Naive thymus-derived CD4-positive, alpha-beta T cell (primary cell): ENCODE measurements at regions not wholly inside any gene's neighbourhood (a gene's known extent, or its start where the extent isn't known, plus 50 kb on each side); places are given as distances from the start of the nearest gene placed in this dataset.

ENCODE experiments used
- ATAC-seq: fragments of 150-1000 bp; cut with Tn5 transposase; 2 replicates; pipeline ENCODE4 v1.10.0; 2021; ENCODE audit warnings: mild to moderate bottlenecking, moderate library complexity
- CTCF ChIA-PET: fragments of 350-600 bp; sonication (Branson Sonifier 250); formaldehyde crosslinking; loops from one replicate; lab custom pipeline; 2021; ENCODE audit warnings: antibody characterized with exemption; lab: Charles Lee
- POLR2A ChIA-PET: fragments of 350-600 bp; sonication (Branson Sonifier 250); formaldehyde crosslinking; loops from one replicate; lab custom pipeline; 2021; ENCODE audit warnings: antibody characterized with exemption, inconsistent platforms; lab: Charles Lee
- DNase-seq, 9 donors: peaks; one replicate each; pipeline versions ENCODE4 v3.0.0 to v3.0.0-alpha.2; 2020 to 2022; ENCODE audit warnings: mixed read lengths in 1 of 9
- H3K27ac ChIP-seq: one replicate; pipeline ENCODE4 v1.7.0; 2013; ENCODE audit warnings: mild to moderate bottlenecking, low read depth, low read length, moderate library complexity
- H3K27me3 ChIP-seq, 2 donors: one replicate each; pipeline ENCODE4 v1.7.0; 2013; ENCODE audit warnings: low read length in 2 of 2, mild to moderate bottlenecking in 2 of 2, moderate library complexity in 2 of 2; ENCODE audit not compliant: control insufficient read depth in 2 of 2, insufficient read depth in 2 of 2
- H3K36me3 ChIP-seq, 3 experiments: 1 replicate in 2 of 3; 2 replicates in 1 of 3; pipeline ENCODE4 v1.7.0; 2013; ENCODE audit warnings: low read length in 3 of 3, mild to moderate bottlenecking in 3 of 3, moderate library complexity in 1 of 3; ENCODE audit not compliant: insufficient read depth in 3 of 3, control insufficient read depth in 2 of 3
- H3K4me1 ChIP-seq, 2 donors: one replicate each; pipeline ENCODE4 v1.7.0; 2013; ENCODE audit warnings: low read length in 2 of 2, mild to moderate bottlenecking in 2 of 2, moderate library complexity in 1 of 2; ENCODE audit not compliant: control insufficient read depth in 2 of 2, insufficient read depth in 2 of 2
- H3K4me3 ChIP-seq: 2 replicates; pipeline ENCODE4 v1.7.0; 2013; ENCODE audit warnings: mild to moderate bottlenecking, low read length
- H3K9me3 ChIP-seq, 3 experiments: 1 replicate in 2 of 3; 2 replicates in 1 of 3; pipeline ENCODE4 v1.7.0; 2013; ENCODE audit warnings: low read length in 3 of 3; ENCODE audit not compliant: control insufficient read depth in 2 of 3
- H3K27ac Mint-ChIP-seq, 9 donors: one replicate each; pipeline ENCODE4 v1.8.0; 2020 to 2022; ENCODE audit warnings: mixed read lengths in 9 of 9, mild to moderate bottlenecking in 8 of 9, moderate library complexity in 5 of 9, inconsistent platforms in 2 of 9
- H3K27me3 Mint-ChIP-seq, 5 donors: one replicate each; pipeline ENCODE4 v1.8.0; 2021 to 2022; ENCODE audit warnings: mixed read lengths in 5 of 5, mild to moderate bottlenecking in 1 of 5
- H3K36me3 Mint-ChIP-seq, 5 donors: one replicate each; pipeline ENCODE4 v1.8.0; 2020 to 2022; ENCODE audit warnings: mixed read lengths in 5 of 5, mild to moderate bottlenecking in 3 of 5, inconsistent platforms in 1 of 5
- H3K4me1 Mint-ChIP-seq, 7 donors: one replicate each; pipeline ENCODE4 v1.8.0; 2020 to 2022; ENCODE audit warnings: mixed read lengths in 7 of 7, mild to moderate bottlenecking in 3 of 7, inconsistent platforms in 1 of 7
- H3K4me3 Mint-ChIP-seq, 10 donors: one replicate each; pipeline ENCODE4 v1.8.0; 2020 to 2022; ENCODE audit warnings: mild to moderate bottlenecking in 10 of 10, mixed read lengths in 10 of 10, moderate library complexity in 6 of 10, inconsistent platforms in 2 of 10
- H3K9me3 Mint-ChIP-seq, 11 donors: one replicate each; pipeline ENCODE4 v1.8.0; 2020 to 2022; ENCODE audit warnings: mixed read lengths in 11 of 11, mild to moderate bottlenecking in 4 of 11, inconsistent platforms in 1 of 11, moderate library complexity in 1 of 11
- intact Hi-C, 2 donors: fragments of 100-400 bp; cut with micrococcal nuclease; formaldehyde crosslinking; loops; one replicate each; pipeline ENCODE4 v1.15.1; 2023

GRCh38 chr9:120338340-120338739 is 241.6 kb downstream of the CDK5RAP2 start:
- Histone ChIP-seq H3K27me3 (no peaks in the 10 kb centered on the region), H3K9me3 (no peaks in the 10 kb centered on the region), H3K27ac (no peak overlapping the region), H3K4me3 (no peak overlapping the region), H3K4me1 (no peaks in the 10 kb centered on the region), H3K36me3 (no peaks in the 10 kb centered on the region)
- CTCF ChIA-PET, result no interaction called here
- Mint-ChIP-seq H3K4me3 (no peak overlapping the region), H3K27ac (no peak overlapping the region), H3K9me3 (no peaks in the 10 kb centered on the region), H3K27me3 (peaks cover 4 to 24% (median 7%) of the 10 kb centered on the region in 5 donors), H3K4me1 (no peaks in the 10 kb centered on the region), H3K36me3 (no peaks in the 10 kb centered on the region)
- intact Hi-C loops, result no loop called here
- POLR2A ChIA-PET, result no interaction called here
- ATAC-seq (no peak), DNase-seq (no peak)

DNA sequence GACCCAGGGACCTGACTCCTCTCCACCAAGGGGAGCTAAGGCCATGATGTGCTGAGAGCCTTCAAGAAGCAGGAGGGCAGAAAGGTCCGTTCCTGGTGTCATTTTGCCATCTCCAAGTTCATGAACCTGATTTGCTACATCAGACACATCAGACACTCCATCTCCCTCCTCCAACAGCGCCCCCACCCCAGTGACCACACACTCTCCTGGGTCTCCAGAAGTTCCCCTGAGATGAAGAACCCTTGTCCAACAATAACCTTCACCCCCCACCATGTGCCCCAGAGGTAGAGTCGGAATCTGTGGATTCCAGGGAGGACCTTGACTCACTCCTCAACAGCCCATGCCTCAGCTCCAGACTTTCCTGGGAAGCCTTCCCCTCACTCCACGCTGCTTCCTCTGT is 242.8 kb downstream of the CDK5RAP2 start:
- intact Hi-C loops, result no loop called here
- H3K9me3 ChIP-seq, result no peaks in the 10 kb centered on the region
- peaks cover 4 to 25% (median 6%) of the 10 kb centered on the region in 5 donors for H3K27me3 Mint-ChIP-seq
- DNase-seq (no peak), ATAC-seq (no peak)
- no peak overlapping the region for H3K4me3 ChIP-seq
- H3K36me3 ChIP-seq, result no peaks in the 10 kb centered on the region
- no peaks in the 10 kb centered on the region for H3K4me1 ChIP-seq
- H3K27me3 ChIP-seq, result no peaks in the 10 kb centered on the region
- H3K4me3 Mint-ChIP-seq, result no peak overlapping the region
- no peak overlapping the region for H3K27ac ChIP-seq
- H3K4me1 Mint-ChIP-seq, result no peaks in the 10 kb centered on the region
- ChIA-PET POLR2A (no interaction called here), CTCF (no interaction called here)
- H3K9me3 Mint-ChIP-seq, result no peaks in the 10 kb centered on the region
- H3K36me3 Mint-ChIP-seq, result no peaks in the 10 kb centered on the region
- no peak overlapping the region for H3K27ac Mint-ChIP-seq

- Mint-ChIP-seq H3K4me1 (no peaks in the 10 kb centered on the region), H3K36me3 (no peaks in the 10 kb centered on the region), H3K27ac (no peak overlapping the region), H3K4me3 (no peak overlapping the region), H3K27me3 (peaks cover 1 to 25% (median 6%) of the 10 kb centered on the region in 5 donors), H3K9me3 (no peaks in the 10 kb centered on the region)
- Histone ChIP-seq H3K9me3 (no peaks in the 10 kb centered on the region), H3K4me1 (no peaks in the 10 kb centered on the region), H3K27ac (no peak overlapping the region), H3K4me3 (no peak overlapping the region), H3K27me3 (no peaks in the 10 kb centered on the region), H3K36me3 (no peaks in the 10 kb centered on the region)
- ATAC-seq (no peak), DNase-seq (no peak)
- intact Hi-C loops, result no loop called here
- CTCF ChIA-PET, result no interaction called here
- POLR2A ChIA-PET, result no interaction called here
These were observed 243.2 kb downstream of the CDK5RAP2 start for GRCh38 chr9:120336753-120337090.

DNA sequence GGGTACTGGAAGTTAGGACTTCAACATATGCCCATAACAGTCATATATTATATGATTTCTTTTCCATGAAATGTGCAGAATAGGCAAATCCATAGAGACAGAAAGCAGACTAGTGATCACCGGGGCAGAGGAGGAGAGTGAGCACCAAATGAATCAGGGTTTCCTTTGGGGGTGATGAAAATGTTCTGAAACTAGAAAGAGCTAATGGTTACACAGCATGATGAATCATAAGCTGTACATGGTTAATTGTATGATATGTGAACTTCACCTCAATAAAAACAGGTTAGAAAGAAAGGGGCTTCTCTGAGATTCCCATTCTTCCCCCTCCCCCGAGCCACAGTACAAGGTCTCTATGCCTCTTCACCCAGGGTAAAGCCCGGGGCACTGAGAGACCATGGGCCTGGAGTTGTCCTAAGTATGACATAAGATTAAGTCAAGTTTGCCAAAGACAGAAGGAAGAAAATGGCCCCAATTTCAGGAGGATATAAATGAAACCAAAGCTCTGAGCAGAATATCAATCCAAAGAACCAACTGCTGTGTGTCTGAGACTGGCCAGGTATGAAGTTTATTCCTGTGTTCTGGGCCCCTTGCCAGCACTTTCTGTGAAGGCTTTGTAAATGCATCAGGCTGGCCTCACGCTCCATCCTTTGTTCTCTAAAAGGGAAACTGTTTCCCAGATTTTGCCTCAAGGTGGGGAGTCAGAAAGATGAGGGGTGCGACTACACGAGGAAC is 243.8 kb downstream of the CDK5RAP2 start:
- no peaks in the 10 kb centered on the region for H3K4me1 ChIP-seq
- Mint-ChIP-seq H3K9me3 (peaks cover 0 to 2% (median 0%) of the 10 kb centered on the region in 11 donors), H3K27me3 (peaks cover 0 to 25% (median 6%) of the 10 kb centered on the region in 5 donors), H3K27ac (no peak overlapping the region), H3K36me3 (no peaks in the 10 kb centered on the region), H3K4me1 (no peaks in the 10 kb centered on the region), H3K4me3 (no peak overlapping the region)
- ATAC-seq, result no peak
- no peak overlapping the region for H3K27ac ChIP-seq
- H3K4me3 ChIP-seq, result no peak overlapping the region
- intact Hi-C loops, result no loop called here
- no peaks in the 10 kb centered on the region for H3K36me3 ChIP-seq
- H3K27me3 ChIP-seq, result no peaks in the 10 kb centered on the region
- no peak for DNase-seq
- POLR2A ChIA-PET, result no interaction called here
- CTCF ChIA-PET, result no interaction called here
- no peaks in the 10 kb centered on the region for H3K9me3 ChIP-seq

DNA sequence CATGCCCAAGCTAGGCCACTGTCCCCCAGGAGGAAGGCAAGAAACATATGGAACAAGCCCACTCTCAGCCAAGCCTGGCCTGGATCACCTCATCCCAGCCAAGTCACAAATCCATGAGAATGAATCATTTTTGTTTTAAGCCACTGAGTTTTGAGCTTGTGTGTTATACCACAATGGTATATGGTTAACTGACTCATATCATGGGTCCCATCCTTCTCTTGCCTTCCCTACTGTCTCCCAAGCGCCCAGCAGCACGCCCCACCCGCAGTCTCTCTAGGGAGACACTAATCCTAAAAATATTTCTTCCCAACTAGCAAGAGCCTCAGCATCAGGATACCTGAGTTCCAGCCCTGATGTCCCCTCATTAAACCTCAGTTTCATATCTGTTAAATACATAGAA is 248.1 kb downstream of the CDK5RAP2 start:
- H3K36me3 ChIP-seq, result no peaks in the 10 kb centered on the region
- no peak overlapping the region for H3K27ac ChIP-seq
- no peak for DNase-seq
- H3K4me1 ChIP-seq, result no peaks in the 10 kb centered on the region
- H3K9me3 Mint-ChIP-seq, result peaks cover 0 to 5% (median 0%) of the 10 kb centered on the region in 11 donors
- H3K4me3 Mint-ChIP-seq, result no peak overlapping the region
- no peak overlapping the region for H3K4me3 ChIP-seq
- no peaks in the 10 kb centered on the region for H3K9me3 ChIP-seq
- intact Hi-C loops, result no loop called here
- CTCF ChIA-PET, result no interaction called here
- peaks cover 0 to 2% (median 0%) of the 10 kb centered on the region in 7 donors for H3K4me1 Mint-ChIP-seq
- H3K36me3 Mint-ChIP-seq, result no peaks in the 10 kb centered on the region
- peaks cover 0 to 17% (median 7%) of the 10 kb centered on the region in 5 donors for H3K27me3 Mint-ChIP-seq
- no peaks in the 10 kb centered on the region for H3K27me3 ChIP-seq
- H3K27ac Mint-ChIP-seq, result no peak overlapping the region
- POLR2A ChIA-PET, result no interaction called here
- ATAC-seq, result no peak

DNA sequence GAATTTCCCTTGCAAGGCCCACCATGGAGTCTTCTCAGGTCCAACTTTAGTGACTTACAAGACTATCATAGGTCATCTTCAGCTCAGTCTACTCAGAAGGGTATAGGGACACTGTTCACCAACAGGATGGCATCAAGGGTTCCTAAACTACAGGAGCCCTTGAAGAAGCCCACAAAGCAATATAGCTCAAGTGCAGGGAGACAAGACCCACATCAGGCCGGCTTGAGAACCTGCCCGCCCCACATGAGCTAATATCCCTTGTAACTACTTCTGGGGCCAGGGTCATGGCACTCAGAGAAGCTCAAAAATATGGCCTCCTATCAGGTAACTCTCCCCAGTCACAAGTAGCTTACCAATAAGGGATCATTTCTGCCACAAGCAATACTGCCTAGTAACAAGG is 249.9 kb downstream of the CDK5RAP2 start:
- Histone ChIP-seq H3K4me3 (no peak overlapping the region), H3K4me1 (no peaks in the 10 kb centered on the region), H3K27ac (no peak overlapping the region), H3K36me3 (no peaks in the 10 kb centered on the region), H3K27me3 (no peaks in the 10 kb centered on the region), H3K9me3 (no peaks in the 10 kb centered on the region)
- DNase-seq, result no peak
- intact Hi-C loops, result no loop called here
- no peak overlapping the region for H3K27ac Mint-ChIP-seq
- ATAC-seq, result no peak
- H3K9me3 Mint-ChIP-seq, result peaks cover 0 to 8% (median 0%) of the 10 kb centered on the region in 11 donors
- no peak overlapping the region for H3K4me3 Mint-ChIP-seq
- no peaks in the 10 kb centered on the region for H3K36me3 Mint-ChIP-seq
- POLR2A ChIA-PET, result no interaction called here
- peaks cover 0 to 4% (median 0%) of the 10 kb centered on the region in 7 donors for H3K4me1 Mint-ChIP-seq
- CTCF ChIA-PET, result no interaction called here
- peaks cover 0 to 25% (median 14%) of the 10 kb centered on the region in 5 donors for H3K27me3 Mint-ChIP-seq

- Histone ChIP-seq H3K36me3 (no peaks in the 10 kb centered on the region), H3K9me3 (no peaks in the 10 kb centered on the region), H3K4me1 (no peaks in the 10 kb centered on the region), H3K27ac (no peak overlapping the region), H3K27me3 (no peaks in the 10 kb centered on the region), H3K4me3 (no peak overlapping the region)
- no peak overlapping the region for H3K27ac Mint-ChIP-seq
- H3K27me3 Mint-ChIP-seq, result peaks cover 0 to 21% (median 15%) of the 10 kb centered on the region in 5 donors
- H3K36me3 Mint-ChIP-seq, result no peaks in the 10 kb centered on the region
- intact Hi-C loops, result no loop called here
- no peak overlapping the region for H3K4me3 Mint-ChIP-seq
- ChIA-PET POLR2A (no interaction called here), CTCF (no interaction called here)
- peaks cover 0 to 4% (median 0%) of the 10 kb centered on the region in 7 donors for H3K4me1 Mint-ChIP-seq
- H3K9me3 Mint-ChIP-seq, result peaks cover 0 to 8% (median 0%) of the 10 kb centered on the region in 11 donors
- ATAC-seq, result no peak
- no peak for DNase-seq
These were observed 252.6 kb downstream of the CDK5RAP2 start for GRCh38 chr9:120327322-120327721.
